ENCODE measurements at regions not wholly inside any gene's neighbourhood (a gene's known extent, or its start where the extent isn't known, plus 50 kb on each side); places are given as distances from the start of the nearest gene placed in this dataset.

GRCh38 chr12:131418121-131418520, 292.8 kb upstream of the SFSWAP start:
- no peak overlapping the region for H3K4me3 ChIP-seq (ENCODE audit: low read length)
- no peak for DNase-seq (ENCODE audit: low read depth)
- TF ChIP-seq, protein P1, sequence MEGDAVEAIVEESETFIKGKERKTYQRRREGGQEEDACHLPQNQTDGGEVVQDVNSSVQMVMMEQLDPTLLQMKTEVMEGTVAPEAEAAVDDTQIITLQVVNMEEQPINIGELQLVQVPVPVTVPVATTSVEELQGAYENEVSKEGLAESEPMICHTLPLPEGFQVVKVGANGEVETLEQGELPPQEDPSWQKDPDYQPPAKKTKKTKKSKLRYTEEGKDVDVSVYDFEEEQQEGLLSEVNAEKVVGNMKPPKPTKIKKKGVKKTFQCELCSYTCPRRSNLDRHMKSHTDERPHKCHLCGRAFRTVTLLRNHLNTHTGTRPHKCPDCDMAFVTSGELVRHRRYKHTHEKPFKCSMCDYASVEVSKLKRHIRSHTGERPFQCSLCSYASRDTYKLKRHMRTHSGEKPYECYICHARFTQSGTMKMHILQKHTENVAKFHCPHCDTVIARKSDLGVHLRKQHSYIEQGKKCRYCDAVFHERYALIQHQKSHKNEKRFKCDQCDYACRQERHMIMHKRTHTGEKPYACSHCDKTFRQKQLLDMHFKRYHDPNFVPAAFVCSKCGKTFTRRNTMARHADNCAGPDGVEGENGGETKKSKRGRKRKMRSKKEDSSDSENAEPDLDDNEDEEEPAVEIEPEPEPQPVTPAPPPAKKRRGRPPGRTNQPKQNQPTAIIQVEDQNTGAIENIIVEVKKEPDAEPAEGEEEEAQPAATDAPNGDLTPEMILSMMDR (conservative IDR thresholded peaks at IDR 0.05; ENCODE audit: low read length) = no peak

- TF ChIP-seq, protein P1 (conservative IDR thresholded peaks at IDR 0.05; ENCODE audit: low read length) = no peak
- no peak for DNase-seq (ENCODE audit: low read depth)
- no peak overlapping the region for H3K4me3 ChIP-seq (ENCODE audit: low read length)
Measured at GRCh38 chr12:131418884-131419283, 292.0 kb upstream of the SFSWAP start.

GRCh38 chr12:131420867-131421447, 289.9 kb upstream of the SFSWAP start:
- H3K4me3 ChIP-seq (ENCODE audit: low read length) = no peak overlapping the region
- TF ChIP-seq, protein P1 (conservative IDR thresholded peaks at IDR 0.05; ENCODE audit: low read length) = no peak
- DNase-seq (ENCODE audit: low read depth) = no peak

- no peak overlapping the region for H3K4me3 ChIP-seq (ENCODE audit: low read length)
- TF ChIP-seq, protein P1 (conservative IDR thresholded peaks at IDR 0.05; ENCODE audit: low read length) = no peak
- DNase-seq (ENCODE audit: low read depth) = no peak
Measured at GRCh38 chr12:131421509-131422186, 289.2 kb upstream of the SFSWAP start.

GRCh38 chr12:131422187-131422520, 288.7 kb upstream of the SFSWAP start:
- H3K4me3 ChIP-seq (ENCODE audit: low read length) = no peak overlapping the region
- DNase-seq (ENCODE audit: low read depth) = no peak
- TF ChIP-seq, protein P1 (conservative IDR thresholded peaks at IDR 0.05; ENCODE audit: low read length) = no peak

GRCh38 chr12:131422744-131423143, 288.1 kb upstream of the SFSWAP start:
- DNase-seq (ENCODE audit: low read depth) = no peak
- H3K4me3 ChIP-seq (ENCODE audit: low read length) = no peak overlapping the region
- TF ChIP-seq, protein P1 (conservative IDR thresholded peaks at IDR 0.05; ENCODE audit: low read length) = no peak

GRCh38 chr12:131424270-131424669, 286.6 kb upstream of the SFSWAP start:
- TF ChIP-seq, protein P1 (conservative IDR thresholded peaks at IDR 0.05; ENCODE audit: low read length) = no peak
- no peak for DNase-seq (ENCODE audit: low read depth)
- no peak overlapping the region for H3K4me3 ChIP-seq (ENCODE audit: low read length)

Measured in AG10803 (cell line).